ENCODE measurements at regions not wholly inside any gene's neighbourhood (a gene's known extent, or its start where the extent isn't known, plus 50 kb on each side); places are given as distances from the start of the nearest gene placed in this dataset.
"Not testable (repeated sequence)": the region's sequence is repeated elsewhere in the genome, so short reads cannot be mapped to it uniquely, and the experiment has no call there.

DNA sequence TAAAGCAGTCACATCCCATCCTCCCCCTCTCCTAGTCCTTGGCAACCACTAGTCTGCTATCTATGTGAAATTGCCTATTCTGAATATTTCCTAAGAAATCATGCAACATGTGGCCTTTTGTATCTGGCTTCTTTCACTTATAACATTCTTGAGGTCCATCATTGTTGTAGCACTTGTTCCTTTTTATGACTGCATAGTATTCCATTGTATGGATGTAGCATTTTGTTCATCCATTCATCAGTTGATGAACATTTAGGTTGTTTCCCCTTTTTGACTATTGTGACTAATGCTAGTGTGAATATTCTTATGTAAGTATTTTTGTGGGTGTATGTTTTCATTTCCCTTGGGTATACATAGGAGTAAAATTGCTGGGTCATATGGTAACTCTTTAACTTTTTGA lies 2924.2 kb upstream of the OR11H1 start:
- TF ChIP-seq, protein P1, sequence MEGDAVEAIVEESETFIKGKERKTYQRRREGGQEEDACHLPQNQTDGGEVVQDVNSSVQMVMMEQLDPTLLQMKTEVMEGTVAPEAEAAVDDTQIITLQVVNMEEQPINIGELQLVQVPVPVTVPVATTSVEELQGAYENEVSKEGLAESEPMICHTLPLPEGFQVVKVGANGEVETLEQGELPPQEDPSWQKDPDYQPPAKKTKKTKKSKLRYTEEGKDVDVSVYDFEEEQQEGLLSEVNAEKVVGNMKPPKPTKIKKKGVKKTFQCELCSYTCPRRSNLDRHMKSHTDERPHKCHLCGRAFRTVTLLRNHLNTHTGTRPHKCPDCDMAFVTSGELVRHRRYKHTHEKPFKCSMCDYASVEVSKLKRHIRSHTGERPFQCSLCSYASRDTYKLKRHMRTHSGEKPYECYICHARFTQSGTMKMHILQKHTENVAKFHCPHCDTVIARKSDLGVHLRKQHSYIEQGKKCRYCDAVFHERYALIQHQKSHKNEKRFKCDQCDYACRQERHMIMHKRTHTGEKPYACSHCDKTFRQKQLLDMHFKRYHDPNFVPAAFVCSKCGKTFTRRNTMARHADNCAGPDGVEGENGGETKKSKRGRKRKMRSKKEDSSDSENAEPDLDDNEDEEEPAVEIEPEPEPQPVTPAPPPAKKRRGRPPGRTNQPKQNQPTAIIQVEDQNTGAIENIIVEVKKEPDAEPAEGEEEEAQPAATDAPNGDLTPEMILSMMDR (conservative IDR thresholded peaks at IDR 0.05; ENCODE audit: low read depth, low read length): not testable (repeated sequence)
- TF ChIP-seq EZH2 (IDR thresholded peaks at IDR 0.05; ENCODE audit: borderline replicate concordance, low read depth, low read length, poor library complexity, severe bottlenecking): not testable (repeated sequence)
